HG02981 (cell line): ENCODE measurements at regions not wholly inside any gene's neighbourhood (a gene's known extent, or its start where the extent isn't known, plus 50 kb on each side); places are given as distances from the start of the nearest gene placed in this dataset.

ENCODE experiments used
- ATAC-seq: cut with Tn5 transposase; IDR thresholded peaks from one replicate; pipeline ENCODE4 v1.9.1; 2021; ENCODE audit warnings: mild to moderate bottlenecking, moderate library complexity; ENCODE audit not compliant: unreplicated experiment

DNA sequence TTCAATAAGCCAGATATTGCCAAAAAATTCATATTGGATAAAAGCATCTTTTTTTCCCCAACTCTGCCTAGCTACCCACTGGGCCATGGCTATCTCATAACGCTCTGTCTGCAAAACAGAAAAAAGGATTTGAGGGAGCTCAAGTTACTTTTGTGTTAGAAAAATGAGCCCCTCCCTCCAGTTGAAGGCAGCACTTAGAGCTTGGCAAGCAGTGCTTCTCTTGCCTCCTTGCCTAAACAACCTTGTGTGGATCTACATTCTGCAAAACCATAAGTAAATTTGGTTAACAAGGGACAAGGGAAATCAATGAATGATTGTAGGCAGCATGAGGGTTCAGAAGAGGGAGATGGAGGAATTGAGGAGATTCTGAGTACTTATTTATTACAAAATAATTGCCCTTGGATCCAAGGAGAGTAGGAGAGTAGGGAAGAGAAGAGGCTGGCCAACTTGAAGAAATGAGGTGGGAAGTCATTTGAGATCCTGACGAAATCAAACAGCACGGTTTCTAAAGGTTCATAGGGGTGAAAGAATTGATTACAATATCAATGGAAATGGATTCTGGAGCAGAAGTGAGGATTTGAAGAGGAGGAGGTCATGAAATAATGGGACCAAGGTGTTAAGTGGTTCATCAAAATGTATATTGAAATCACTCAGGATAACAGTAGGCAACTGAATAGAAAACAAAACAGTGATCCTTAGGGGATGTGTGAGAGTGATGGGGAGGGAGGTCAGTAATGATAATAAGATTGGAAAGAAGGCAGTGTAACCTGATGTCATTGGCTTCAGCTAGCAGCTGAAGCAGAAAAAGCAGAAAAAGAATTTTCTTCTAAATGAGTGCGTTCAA is 434.8 kb upstream of the IGFBP7 start:
- no peak for ATAC-seq

DNA sequence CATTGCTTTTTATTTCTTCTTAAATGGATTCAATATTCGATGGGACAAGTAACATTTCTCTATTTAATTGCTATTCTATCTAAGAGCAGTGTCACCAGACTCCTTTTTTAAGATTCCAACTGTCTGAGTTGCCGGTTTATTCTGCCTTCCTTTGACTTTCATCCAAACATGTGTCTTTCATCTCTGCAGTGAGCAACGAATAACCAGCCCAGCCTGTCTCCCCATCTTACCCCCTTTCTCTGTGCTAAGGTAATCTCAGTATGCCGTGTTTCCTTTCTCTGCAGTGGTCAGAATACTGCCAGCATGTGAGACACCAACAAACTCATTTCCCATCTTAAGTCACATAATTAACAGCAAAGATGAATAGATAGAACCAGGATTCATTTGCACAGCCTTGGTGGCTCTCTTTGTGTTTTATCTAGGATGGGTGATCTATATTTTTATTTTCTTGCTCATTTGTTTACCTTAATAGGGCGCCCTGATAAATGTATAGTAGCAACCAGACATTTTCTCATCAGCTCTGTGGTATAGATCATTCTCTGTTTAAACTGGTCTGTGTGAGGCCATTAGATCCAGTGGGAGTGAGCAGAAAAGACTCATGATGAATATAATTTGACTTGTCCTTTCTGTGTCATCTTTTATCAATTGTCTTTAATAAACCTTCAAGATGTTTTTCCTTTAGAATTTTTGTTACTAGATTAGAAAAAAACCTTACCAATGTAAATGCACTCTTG is 394.8 kb upstream of the IGFBP7 start:
- ATAC-seq, result no peak

GRCh38 chr4:57504139-57504538 is 394.0 kb upstream of the IGFBP7 start:
- no peak for ATAC-seq

- ATAC-seq, result no peak
These were observed 391.5 kb upstream of the IGFBP7 start for GRCh38 chr4:57501720-57502119.

GRCh38 chr4:57499786-57500185 is 389.6 kb upstream of the IGFBP7 start:
- no peak for ATAC-seq

- ATAC-seq, result no peak
These were observed 388.1 kb upstream of the IGFBP7 start for GRCh38 chr4:57498251-57498650.

DNA sequence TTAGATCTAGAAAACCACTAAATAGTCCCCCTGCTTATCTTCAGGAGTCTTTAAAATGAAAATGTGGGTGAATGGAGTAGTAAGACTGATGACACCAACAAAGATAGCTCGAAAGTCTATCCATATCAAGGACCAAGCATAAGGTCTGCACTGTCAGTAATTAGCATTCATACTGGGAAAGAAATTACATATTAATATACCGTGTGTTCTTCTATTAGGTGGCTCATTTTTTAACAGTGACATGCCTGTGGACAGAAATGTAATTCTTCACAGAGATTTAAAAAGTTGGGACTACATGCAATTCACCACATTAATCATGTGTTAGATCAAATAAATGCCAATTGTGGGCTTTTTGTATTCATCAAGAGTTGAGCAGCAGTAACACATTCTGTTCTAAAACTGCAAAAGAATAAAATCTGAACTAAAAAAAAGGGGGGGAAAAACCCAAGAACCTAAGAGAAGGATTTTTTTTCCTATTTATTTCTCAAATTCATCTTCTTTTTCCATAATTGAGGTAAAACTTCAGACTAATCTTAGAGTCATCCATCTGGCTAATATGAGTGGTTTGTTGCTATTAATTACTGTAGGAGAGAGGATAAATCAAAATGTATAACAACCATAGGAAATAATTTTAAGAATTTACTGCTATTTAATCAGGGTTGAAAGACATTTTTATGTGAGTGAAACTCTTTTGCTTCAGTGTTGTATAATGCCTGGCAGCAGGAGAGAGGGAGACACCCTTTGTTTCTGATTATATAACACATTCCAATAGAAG is 386.7 kb upstream of the IGFBP7 start:
- ATAC-seq, result no peak

- ATAC-seq, result no peak
These were observed 384.6 kb upstream of the IGFBP7 start for GRCh38 chr4:57494821-57495220.

DNA sequence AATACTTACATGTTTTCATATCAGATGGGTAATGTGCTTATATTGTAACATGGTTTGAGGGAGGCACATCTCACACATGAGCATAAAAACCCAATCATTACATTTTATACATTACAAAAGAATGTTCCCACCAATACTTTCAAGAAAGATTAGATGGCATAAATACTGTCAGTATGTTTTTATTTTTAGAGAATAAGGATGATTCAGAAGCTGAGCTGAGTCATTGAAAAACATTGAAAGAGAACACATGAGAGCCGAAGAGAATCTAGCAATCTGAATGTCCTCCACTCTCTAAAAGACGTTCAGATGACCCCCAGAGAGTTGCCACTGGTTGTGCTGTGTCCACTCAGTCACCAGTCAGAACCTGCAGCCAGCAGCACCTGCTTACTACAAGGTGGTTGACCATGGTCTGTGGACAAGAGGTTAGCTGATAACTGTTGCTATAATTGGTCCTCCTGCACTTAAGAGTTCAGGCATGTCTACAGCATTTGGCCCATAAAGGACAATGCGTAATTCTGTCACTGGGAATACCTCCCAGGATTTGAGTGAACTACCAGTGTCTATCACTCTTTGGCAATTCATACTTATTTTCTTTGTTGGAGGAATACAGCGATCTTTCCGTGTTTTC is 382.2 kb upstream of the IGFBP7 start:
- no peak for ATAC-seq

GRCh38 chr4:57491388-57491787 is 381.2 kb upstream of the IGFBP7 start:
- ATAC-seq, result no peak

- ATAC-seq, result no peak
These were observed 380.5 kb upstream of the IGFBP7 start for GRCh38 chr4:57490520-57491255.

GRCh38 chr4:57488366-57489162 is 378.4 kb upstream of the IGFBP7 start:
- ATAC-seq, result no peak

GRCh38 chr4:57475424-57475823 is 365.2 kb upstream of the IGFBP7 start:
- ATAC-seq, result no peak

DNA sequence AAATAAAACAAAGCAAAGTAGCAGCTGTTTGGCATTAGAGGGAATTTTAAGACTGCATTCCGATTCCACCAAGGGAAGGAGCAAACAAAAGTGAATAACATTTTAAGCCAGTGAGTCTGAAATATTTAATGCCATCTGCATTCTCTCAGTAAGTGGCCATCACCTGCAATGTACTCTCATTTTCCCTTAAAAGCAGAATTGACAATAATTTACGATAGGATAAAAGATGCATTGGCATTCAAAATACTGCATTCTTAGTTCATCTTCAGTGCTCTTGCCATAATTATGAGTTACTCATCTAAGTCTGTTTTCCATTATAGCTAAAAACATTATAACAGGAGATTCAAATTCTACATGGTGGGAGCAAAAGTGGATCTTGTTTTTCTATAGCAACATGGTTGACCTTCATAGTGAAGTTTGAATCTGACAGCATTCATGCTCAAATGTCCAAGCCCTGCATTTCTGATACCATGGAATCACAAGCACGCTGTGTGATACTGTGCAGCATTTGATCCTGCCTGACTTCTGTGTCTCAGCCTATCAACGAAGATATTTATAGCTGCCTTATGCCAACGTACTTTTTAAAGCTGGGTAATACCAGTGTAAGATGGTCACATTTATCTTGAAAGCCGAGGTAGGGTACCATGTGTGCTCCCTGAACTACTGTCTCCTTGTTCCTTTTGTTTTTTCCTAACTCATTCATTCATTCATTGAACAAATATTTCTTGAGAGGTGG is 355.3 kb upstream of the IGFBP7 start:
- ATAC-seq, result no peak

DNA sequence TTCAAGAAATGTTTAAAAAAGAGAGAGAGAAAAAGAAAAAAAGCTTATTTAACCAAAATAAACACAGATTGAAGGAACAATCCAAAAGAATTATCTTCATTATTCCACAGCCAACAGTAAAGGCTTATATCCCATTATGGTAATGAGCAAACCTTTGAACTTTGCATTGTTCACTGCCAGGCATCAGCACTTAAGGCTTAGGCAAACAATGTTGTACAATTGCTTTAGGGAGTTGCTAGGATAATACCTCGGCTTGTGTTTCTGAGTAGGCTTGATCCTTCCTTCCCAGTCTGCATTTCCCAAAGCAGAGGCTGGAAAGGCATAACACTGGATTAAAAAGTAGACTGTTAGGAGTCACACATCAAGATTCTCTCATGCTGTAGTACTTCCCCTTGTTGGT is 352.7 kb upstream of the IGFBP7 start:
- ATAC-seq, result no peak

DNA sequence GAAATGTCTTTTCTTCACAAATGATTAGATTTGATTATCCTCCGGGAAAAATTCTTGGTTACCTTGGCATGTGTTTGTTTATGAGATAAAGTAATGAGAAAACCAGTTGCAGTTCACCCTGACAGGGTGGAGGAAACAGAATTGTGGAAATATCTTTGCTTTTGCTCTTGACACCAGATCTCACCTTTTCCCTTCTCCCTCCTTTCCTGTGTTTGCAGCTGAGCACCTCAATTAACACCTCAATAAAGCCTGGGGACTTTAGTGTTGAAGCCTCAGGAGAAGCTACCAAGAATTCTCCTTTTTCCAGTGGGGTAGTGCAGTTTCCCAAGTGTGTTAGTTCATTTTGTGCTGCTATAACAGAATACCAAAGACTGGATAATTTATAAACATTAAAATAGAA is 350.8 kb upstream of the IGFBP7 start:
- ATAC-seq, result no peak

DNA sequence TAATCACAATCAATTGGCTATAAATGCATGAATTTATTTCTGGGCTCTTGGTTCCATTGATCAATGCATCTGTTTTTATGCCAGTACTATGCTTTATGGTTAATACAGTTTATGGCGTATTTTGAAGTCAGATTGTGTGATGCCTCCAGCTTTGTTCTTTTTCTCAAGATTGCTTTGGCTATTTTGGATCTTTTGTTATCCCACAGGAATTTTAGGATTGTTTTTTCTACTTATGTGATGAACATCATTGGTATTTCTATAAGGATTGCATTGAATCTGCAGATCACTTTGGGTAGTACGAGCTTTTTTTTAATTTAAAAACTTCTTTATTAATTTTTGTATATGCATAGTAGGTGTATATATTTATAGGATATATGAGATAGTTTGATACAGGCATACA is 338.7 kb upstream of the IGFBP7 start:
- ATAC-seq, result no peak

DNA sequence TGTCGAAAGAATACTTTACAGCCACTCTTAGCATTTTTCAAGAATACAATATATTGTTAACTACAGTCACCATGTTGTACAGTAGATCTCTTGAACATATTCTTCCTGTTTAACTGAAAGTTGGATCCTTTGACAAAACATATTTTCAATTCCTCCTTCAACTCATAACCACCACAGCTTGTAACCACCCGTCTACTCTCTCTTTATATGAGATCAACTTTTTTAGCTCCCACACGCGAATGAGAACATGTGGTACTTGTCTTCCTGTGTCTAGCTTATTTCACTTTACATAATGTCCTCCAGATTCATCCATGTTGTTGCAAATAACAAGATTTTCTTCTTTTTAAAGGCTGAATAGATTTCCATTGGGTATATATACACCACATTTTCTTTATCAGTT is 338.3 kb upstream of the IGFBP7 start:
- ATAC-seq, result no peak

GRCh38 chr4:57446266-57446665 is 336.1 kb upstream of the IGFBP7 start:
- no peak for ATAC-seq
